Colonic mucosa (tissue), 4 donors: ENCODE measurements at regions not wholly inside any gene's neighbourhood (a gene's known extent, or its start where the extent isn't known, plus 50 kb on each side); places are given as distances from the start of the nearest gene placed in this dataset.

Experiments used
- DNase-seq: peaks from one replicate; pipeline ENCODE4 v3.0.0-alpha.2; 2020
- H3K27ac ChIP-seq: fragments of 200-600 bp; one replicate; pipeline ENCODE4 v1.8.0; 2021
- H3K27me3 ChIP-seq: fragments of 200-600 bp; one replicate; pipeline ENCODE4 v1.8.0; 2021
- H3K36me3 ChIP-seq: fragments of 200-600 bp; one replicate; pipeline ENCODE4 v1.8.0; 2021
- H3K4me1 ChIP-seq: fragments of 200-600 bp; one replicate; pipeline ENCODE4 v1.8.0; 2021; ENCODE audit warnings: mild to moderate bottlenecking
- H3K4me3 ChIP-seq: fragments of 200-600 bp; one replicate; pipeline ENCODE4 v1.8.0; 2021
- H3K9ac ChIP-seq, 2 donors: one replicate each; pipeline ENCODE4 v1.7.0; 2013; ENCODE audit warnings: control low read depth in 2 of 2, low read depth in 2 of 2, low read length in 2 of 2
- H3K9me3 ChIP-seq: fragments of 200-600 bp; one replicate; pipeline ENCODE4 v1.8.0; 2021
- CTCF ChIP-seq: fragments of 200-600 bp; IDR thresholded peaks from one replicate; pipeline ENCODE4 v1.8.0; 2022; ENCODE audit warnings: antibody characterized with exemption, mild to moderate bottlenecking
- intact Hi-C: fragments of 100-400 bp; cut with DNase I; formaldehyde crosslinking; loops from one replicate; pipeline ENCODE4 v1.14.1; 2022
- donor health status: healthy.
- donor health status: DM: no; HTN: no; CAD: no.
- donor health status: DM: no; HTN: no; CAD: no.

GRCh38 chr14:45673420-45673819, 420.4 kb upstream of the MIS18BP1 start:
- H3K27ac ChIP-seq, result no peak overlapping the region
- H3K4me1 ChIP-seq, result no peaks in the 10 kb centered on the region
- no peaks in the 10 kb centered on the region for H3K9me3 ChIP-seq
- H3K9ac ChIP-seq, result no peak overlapping the region
- no peak overlapping the region for H3K4me3 ChIP-seq
- H3K27me3 ChIP-seq, result no peaks in the 10 kb centered on the region
- no peak for TF ChIP-seq CTCF
- intact Hi-C loops, result no loop called here
- no peak for DNase-seq
- no peaks in the 10 kb centered on the region for H3K36me3 ChIP-seq

- Histone ChIP-seq H3K27ac (no peak overlapping the region), H3K9me3 (no peaks in the 10 kb centered on the region), H3K4me1 (no peaks in the 10 kb centered on the region), H3K36me3 (no peaks in the 10 kb centered on the region), H3K4me3 (no peak overlapping the region), H3K27me3 (no peaks in the 10 kb centered on the region), H3K9ac (no peak overlapping the region)
- no peak for TF ChIP-seq CTCF
- no peak for DNase-seq
- intact Hi-C loops, result no loop called here
Measured at GRCh38 chr14:45664668-45665356, 411.8 kb upstream of the MIS18BP1 start.

- no peak overlapping the region for H3K9ac ChIP-seq
- intact Hi-C loops, result no loop called here
- TF ChIP-seq CTCF, result no peak
- no peaks in the 10 kb centered on the region for H3K36me3 ChIP-seq
- no peaks in the 10 kb centered on the region for H3K27me3 ChIP-seq
- no peak for DNase-seq
- H3K4me1 ChIP-seq, result no peaks in the 10 kb centered on the region
- no peak overlapping the region for H3K4me3 ChIP-seq
- H3K27ac ChIP-seq, result peak overlapping the region; percentile 35
- H3K9me3 ChIP-seq, result no peaks in the 10 kb centered on the region
Measured at GRCh38 chr14:45658917-45659299, 405.9 kb upstream of the MIS18BP1 start.

- Histone ChIP-seq H3K36me3 (no peaks in the 10 kb centered on the region), H3K27me3 (no peaks in the 10 kb centered on the region), H3K9ac (no peak overlapping the region), H3K9me3 (no peaks in the 10 kb centered on the region), H3K4me1 (no peaks in the 10 kb centered on the region), H3K27ac (peak overlapping the region; percentile 35), H3K4me3 (no peak overlapping the region)
- intact Hi-C loops, result no loop called here
- no peak for TF ChIP-seq CTCF
- no peak for DNase-seq
Measured at GRCh38 chr14:45658226-45658916, 405.4 kb upstream of the MIS18BP1 start.

GRCh38 chr14:45651890-45652289, 398.9 kb upstream of the MIS18BP1 start:
- intact Hi-C loops, result no loop called here
- no peak for DNase-seq
- no peak overlapping the region for H3K4me3 ChIP-seq
- no peak overlapping the region for H3K27ac ChIP-seq
- no peaks in the 10 kb centered on the region for H3K27me3 ChIP-seq
- H3K36me3 ChIP-seq, result no peaks in the 10 kb centered on the region
- H3K9me3 ChIP-seq, result no peaks in the 10 kb centered on the region
- H3K4me1 ChIP-seq, result no peaks in the 10 kb centered on the region
- TF ChIP-seq CTCF, result no peak
- no peak overlapping the region for H3K9ac ChIP-seq
